Suppressor macrophage treated with lipopolysaccharide for 1 hour (primary cell): ENCODE measurements at regions not wholly inside any gene's neighbourhood (a gene's known extent, or its start where the extent isn't known, plus 50 kb on each side); places are given as distances from the start of the nearest gene placed in this dataset.
"Not testable (repeated sequence)": the region's sequence is repeated elsewhere in the genome, so short reads cannot be mapped to it uniquely, and the experiment has no call there.

Experiments used
- DNase-seq, 3 donors: peaks; one replicate each; pipeline ENCODE4 v3.0.0-alpha.2; 2020 to 2022

DNA sequence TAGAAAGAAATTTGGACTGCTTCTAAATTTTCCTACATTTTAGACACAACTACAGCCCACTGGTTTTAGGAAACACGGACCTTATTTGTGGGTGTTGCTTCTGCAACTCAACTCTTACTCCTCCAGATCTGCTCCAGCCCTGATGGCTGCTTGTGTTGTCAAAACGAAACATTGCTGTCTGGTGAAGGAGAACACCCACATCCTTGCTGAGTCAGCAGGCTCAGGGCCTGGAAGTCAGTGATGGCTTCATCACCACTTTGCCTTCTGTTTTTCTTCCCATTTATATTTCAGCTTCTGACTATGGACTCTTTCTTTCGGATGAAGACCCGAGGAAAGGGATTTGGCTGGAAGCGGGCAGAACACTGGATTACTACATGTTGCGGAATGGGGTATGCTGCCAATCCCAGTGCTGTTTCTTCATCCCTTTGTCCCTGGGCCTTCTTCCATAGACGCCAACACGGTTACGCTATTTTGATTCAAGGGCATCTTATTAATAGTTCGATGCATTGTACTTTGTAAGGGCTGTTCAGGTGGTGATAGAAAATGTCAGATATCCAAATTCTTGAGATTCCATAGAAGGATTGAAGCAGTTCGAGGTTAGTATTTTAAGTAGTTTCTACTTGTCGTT, 392.6 kb upstream of the TPM1 start:
- DNase-seq: peak; percentile 84 to 90 (median 89)

DNA sequence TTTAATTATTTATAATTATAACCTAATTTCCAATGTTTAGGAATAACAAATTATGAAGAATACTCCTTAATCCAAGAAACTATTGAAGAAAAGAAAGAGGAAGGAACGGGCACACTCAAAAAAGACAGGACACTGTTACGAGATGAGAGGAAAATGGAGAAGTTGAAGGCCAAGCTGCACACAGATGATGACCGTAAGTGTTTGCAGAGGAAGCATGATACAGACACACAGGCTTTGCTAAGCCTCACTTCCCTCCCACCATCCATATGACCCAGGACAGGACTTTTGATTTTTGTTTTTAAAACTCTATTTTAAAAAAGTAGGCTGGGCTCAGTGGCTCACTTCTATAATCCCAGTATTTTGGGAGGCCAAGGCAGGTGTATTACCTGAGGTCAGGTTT, 389.4 kb upstream of the TPM1 start:
- DNase-seq: peak; percentile 76 to 86 (median 81)

DNA sequence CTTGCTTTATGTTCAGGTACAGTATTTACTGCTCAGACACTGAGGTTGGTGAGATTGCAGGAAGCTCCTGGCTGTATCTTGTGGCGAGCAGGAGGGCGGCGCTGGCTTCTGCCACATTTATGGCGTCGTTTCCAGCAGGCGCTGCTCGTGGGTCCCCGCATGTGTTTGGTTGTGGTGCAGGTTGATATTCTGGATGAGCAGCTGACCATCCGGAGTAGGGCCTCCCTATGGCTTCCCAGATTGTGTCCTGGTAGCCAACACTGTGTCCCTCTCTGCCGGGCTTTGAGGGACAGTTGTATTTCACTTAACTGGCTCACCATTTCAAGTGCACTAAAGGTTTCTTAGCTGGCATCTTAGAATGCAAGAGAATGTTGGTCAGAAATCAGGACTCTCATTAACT, 386.5 kb upstream of the TPM1 start:
- DNase-seq: no peak

DNA sequence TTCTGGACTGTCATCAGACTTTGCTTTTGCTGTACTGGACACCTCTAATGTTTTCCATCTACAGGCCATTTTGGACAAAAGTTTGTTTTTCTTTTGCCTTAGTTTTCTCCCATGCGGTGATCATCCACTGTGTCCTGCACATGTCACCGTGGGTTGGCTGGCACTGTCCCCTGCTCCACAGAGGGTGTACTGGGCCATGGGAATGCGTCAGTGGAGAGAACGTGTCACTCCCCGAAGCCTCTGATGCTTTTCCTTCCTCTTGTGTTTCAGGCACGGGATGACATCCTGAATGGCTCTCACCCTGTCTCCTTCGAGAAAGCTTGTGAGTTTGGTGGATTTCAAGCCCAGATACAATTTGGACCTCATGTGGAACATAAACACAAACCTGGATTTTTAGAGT, 385.0 kb upstream of the TPM1 start:
- DNase-seq: peak; percentile 29 to 55 (median 40)

DNA sequence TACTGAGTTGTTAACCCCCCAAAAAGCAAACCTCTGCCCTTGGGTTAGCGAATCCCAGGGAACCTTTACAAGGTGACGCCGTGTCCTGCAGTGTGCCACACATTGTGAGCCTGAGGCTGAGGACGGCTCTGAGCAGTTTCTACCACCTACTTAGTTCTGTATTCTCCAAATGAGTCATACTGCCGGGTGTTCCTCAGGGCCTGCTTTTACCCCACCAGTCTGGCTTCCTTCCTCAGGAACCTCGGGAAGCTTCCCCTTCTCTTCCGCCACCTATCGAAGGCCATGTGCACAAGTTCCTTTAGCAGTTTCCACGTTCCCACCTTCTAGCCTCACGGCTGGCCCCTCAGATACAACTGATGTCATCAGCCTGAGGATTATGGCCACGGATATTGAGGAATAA, 384.0 kb upstream of the TPM1 start:
- DNase-seq: peak; percentile 83 to 89 (median 89)

DNA sequence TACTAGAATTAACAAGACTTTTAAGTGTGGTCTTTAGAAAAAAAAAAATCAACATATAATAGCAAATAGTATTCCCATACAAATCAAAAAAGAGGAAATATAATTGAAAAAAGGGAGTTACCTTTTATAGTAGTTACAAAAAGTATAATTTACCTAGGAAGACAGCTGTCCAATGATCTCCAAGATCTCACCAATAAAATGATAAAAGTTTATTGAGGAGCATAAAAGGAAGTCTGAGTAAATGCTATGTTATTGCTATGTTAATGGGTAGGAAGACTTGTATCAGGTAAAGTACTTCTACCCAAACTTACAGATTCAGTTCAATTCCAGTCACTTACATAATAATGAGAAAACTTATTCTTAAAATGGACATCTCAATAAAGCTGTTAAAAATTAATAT, 379.0 kb upstream of the TPM1 start:
- DNase-seq: no peak

DNA sequence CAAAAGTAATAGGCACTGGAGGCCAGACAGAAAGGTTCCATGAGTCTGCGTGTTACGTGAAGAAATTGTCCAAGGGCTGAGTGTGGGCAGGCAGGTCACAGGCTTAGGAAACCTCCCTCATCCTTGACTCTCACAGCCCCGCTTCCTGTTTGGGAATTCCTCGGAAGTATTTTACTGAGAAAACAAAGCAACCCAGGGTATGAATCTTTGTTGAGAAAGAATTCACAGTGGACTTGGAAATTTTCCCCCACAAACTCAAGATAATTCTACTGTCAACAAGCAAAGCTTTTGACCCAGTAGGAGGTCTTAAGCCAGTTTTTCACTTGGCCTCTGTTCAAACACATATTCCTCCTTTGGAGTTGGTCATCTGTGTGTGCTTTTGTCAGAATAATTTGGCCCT, 377.1 kb upstream of the TPM1 start:
- DNase-seq: no peak

DNA sequence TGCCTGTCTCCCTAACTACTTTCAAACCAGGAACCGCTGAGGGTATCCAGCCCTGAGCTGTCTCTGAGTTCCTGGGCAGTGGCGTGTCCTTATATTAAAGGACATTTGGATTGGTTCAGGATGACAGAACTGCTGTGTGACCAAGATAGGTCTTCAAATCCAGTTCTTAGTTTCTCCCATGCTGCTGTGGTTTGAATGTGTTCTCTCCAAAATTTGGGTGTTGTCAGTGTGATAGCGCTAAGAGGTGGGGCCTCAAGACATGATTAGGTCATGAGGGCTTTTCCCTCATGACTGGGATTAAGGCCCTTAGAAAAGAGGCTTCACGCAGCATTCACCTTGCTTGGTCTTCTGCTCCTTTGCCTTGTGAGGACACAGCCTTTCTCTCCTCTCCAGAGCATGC, 376.5 kb upstream of the TPM1 start:
- DNase-seq: no peak

DNA sequence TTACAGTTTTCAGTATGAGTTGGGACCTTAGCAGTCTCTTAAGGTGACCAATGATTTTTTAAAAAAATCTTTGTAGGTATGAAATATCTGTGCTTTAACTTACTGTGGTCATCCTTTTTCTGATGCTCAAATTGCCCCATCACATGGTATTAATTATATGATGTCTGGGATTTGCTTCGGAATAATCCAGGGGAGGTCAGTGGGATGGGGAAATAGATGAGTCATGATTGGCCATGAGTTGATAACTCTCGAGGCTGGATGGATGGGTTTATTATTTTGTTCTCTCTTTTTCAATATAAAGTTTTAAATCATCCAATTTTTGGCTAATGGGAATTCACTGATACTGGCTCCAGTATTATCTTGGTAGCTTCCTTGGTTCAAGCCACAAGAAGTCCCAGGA, 370.3 kb upstream of the TPM1 start:
- DNase-seq: no peak

DNA sequence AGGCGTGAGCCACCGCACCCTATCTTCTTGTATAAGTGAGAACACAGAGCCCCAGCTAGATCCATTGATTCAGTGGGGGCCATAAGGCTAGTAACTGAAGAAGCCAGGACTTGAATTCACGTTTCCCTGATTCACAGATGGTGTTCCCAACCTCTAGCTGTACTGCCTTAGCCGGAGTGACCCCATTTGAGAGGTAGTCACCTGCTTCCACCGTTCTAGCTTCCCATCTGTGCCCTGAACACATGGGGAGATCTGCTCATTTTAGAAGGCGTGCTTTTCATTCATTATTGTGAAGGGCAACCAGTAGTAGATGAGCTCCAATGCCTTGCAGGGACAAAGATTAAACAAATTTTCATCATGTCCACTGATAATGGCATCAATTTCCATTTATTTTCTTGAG, 365.7 kb upstream of the TPM1 start:
- DNase-seq: no peak

DNA sequence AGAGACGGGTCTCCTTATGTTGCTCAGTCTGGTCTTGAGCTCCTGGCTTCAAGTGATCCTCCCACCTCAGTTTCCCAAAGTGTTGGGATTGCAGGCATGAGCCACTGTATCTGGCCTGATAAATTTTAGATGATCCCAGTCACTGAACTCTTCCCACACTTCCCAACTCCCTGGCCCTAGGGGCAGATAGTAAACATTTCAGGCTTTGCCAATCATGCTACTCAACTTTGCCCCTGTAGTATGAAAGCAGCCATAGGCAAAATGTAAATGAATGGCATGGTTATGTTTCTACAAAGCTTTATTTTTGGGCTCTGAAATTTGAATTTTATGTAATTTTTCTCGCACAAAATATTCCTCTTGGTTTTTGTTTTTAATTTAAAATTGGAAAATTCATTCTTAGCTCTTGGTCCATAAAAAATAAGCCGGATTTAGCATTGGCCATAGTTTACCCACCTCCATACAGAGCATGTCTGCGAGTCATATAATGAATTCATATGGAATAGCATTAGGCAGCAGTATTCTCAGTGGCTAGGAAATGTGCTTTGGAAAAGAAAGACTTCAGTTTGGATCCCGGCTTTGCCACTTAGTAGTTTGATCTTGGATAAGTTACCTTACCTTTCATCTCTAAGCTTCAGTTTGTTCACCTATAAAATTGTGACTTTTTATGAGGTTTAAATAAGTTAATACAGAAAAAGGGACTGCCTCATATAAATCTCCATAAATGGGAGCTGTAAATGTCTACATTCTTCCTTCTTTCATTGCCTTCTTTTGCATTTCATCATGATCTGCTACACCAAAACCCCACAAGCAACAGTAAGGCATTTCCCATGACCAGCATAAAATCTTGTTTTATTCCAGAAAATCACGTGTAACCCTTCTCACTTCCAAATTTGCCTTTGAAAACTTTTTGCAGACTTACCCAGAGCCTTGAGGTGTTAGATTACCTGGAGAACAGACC, 360.3 kb upstream of the TPM1 start:
- DNase-seq: no peak

DNA sequence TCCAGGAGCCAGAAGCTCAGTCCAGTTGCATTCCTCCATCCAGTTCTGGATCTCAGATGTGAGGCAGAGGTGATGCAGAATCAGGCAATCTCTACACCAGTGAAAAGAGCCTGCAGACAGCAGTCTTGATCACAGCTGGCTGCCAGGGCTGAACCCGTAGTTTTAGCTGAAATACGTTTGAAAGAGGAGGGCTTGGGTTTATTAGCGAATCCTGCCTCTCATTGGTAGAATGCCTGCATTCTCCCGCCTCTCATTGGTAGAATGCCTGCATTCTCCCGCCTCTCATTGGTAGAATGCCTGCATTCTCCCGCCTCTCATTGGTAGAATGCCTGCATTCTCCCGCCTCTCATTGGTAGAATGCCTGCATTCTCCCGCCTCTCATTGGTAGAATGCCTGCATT, 359.4 kb upstream of the TPM1 start:
- not testable (repeated sequence) for DNase-seq

DNA sequence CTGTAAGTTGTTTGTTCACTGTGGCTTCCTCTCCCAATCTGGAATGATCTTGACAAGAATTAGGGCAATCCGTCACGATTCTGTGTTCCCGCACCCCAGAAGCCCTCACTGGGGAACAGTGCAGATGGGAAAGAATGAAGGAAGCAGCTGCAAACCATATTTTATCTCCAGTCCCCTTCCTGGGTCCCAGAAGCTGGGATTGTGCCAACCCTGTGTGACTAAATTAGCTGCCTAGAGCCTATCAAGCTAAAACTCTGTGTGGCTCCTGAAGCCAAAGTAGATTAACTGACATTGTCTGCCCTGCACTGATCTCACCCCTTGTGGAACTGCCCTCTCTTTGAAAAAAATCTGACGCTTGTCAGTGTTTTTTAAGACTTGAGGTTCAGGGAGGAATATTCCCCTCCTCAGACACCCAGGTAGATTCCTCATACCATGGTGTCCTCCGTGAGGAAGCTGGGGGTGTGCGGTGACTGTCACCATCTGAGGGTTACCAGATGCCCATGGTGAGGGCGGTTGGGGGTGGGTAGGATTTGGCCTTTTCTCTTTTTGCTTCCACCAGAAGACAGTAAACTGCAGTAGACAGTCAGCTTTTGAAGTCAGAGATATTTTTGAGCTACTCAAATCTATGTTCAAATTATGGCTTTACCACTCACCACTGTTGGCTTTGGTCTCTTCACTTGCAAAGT, 358.3 kb upstream of the TPM1 start:
- no peak for DNase-seq

DNA sequence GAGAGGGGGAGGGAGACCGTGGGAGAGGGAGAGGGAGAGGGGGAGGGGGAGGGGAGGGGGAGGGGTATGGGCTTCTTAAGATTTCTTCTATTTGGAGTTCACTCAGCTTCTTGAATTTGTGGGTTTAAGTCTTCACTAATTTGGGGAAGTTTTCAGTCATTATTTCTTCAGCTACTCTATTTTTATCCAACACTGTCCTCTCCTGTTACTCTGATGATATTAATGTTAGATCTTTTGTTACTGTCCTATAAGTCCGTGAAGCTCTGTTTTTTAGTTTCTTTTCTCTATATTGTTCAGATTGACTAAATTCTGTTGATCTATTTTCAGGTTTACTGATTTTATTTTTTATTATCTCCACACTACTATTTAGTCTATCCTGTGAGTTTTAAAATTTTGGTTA, 351.5 kb upstream of the TPM1 start:
- peak; percentile 7 to 52 (median 49) for DNase-seq

DNA sequence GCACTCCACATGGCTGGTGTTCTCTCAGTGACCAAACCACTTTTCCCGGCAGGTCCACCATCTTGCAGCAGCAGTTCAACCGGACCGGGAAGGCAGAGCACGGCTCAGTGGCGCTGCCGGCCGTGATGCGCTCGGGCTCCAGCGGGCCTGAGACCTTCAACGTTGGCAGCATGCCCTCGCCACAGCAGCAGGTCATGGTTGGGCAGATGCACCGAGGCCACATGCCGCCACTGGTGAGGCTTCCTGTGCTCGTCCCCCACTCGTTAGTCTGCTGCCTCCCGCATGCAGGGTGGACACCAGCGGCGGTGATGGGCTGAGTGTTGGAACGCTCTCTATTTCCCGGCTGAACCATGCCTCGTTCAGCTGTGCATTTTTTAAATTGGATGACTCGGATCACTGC, 344.9 kb upstream of the TPM1 start:
- DNase-seq: no peak

DNA sequence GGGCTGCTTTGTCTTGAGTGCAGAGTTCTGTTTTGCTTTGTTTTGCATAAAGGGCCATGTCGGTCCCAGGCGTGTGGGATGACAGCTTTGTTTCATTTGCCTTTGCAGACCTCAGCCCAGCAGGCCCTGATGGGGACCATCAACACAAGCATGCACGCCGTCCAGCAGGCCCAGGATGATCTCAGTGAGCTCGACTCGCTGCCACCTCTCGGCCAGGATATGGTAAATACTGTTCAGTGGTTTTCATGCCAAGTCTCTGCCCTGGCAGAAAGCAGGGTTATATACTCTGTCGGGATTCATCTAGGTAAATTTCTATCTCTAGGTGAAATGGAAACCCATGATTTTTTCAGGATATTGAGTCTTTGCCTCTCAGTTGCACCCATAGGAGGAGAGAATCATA, 343.9 kb upstream of the TPM1 start:
- no peak for DNase-seq

DNA sequence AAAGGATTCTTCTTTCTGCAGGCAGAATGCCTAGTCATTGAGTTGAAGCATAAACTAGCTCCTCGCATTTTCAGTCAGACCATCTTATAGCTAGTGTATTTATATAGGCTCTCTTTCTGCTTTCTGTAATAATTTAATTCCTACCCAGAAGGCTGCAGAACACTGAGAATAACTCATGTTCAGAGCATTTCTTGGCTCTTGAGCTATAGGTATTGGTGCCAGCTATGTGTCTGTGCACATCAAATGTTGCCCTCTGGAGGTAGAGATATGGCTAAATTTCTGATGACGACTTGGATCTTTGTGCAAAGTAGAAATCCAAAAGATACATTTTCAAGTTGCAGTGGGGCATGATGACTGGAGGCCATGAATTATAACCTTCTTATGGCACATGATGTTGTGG, 336.2 kb upstream of the TPM1 start:
- DNase-seq: no peak

DNA sequence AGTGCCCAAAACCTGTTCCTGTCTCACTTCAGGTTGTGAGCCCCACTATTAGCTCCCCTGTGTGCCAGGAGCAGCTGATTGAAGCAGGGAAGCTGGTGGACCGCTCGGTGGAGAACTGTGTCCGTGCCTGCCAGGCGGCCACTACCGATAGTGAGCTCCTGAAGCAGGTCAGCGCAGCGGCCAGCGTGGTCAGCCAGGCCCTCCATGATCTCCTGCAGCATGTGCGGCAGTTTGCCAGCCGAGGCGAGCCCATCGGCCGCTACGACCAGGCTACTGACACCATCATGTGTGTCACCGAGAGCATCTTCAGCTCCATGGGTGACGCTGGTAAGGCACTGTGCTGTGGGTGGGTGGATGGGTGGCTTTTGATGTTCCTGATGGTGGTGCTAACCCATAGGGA, 334.1 kb upstream of the TPM1 start:
- no peak for DNase-seq

DNA sequence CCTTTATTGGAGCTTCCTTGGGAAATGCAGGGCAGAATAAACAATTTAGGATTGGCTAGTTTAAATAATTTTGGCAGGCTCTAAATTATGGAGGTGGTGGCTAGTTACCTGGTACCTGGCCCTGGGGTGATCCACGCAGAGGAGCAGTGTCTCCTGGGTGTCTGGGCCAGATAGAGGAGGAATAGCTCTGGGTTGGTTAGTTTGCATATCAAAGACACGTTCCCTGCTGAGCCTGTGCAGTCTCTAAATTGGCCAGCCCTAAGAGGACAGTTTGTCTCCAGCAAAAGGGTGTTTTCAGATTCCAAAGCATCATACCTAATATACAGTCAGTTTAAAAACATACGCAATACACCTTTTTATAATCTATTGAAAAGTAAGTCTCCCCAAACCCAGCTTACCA, 333.3 kb upstream of the TPM1 start:
- no peak for DNase-seq

DNA sequence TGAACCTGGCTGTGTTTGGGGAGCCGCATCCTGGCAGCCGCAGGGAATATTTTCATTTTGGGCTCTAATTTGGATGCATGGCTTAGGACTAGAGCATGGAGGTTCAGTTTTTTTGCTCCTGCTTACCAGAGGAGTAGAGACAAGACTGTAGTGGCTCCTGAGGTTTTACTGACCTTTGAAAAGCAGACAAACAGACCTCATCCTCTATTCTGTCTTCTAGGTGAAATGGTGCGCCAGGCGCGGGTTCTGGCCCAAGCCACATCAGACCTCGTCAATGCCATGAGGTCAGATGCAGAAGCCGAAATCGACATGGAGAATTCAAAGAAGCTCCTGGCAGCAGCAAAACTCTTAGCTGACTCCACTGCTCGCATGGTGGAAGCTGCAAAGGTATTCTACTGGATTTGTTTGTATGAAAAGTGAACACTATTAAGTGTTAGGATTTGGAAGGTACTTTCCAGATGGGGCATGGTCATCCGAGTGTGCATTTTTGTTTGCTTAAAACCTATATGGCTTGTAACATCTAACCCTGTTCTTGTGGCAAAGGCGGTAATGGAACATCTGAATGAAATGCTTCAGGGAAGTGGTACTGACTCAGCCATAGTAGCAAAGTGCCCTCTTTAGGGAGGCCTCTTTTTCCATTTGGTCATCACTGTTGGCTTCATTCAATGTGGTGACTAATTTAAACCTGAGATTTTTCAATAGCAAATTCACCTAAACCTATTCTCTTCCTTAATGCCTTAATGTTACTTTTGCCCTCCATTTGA, 330.7 kb upstream of the TPM1 start:
- no peak for DNase-seq

DNA sequence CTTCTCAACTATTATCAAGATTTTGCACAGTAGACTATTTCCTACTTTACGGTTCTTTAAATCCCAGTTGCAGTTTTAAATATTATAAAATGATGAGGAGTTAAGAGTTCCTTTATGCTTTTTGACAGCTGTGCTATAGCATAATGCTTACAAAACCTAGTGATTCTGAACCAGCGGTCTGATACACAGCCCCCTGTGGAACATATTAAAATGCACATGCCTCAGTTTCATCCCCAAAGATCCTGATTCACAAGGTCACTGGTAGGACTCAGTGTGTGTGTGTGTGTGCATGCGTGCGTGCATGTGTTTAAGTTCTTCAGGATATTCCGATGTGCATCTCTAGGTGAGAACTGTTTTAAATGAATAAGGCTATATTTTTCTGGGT, 330.1 kb upstream of the TPM1 start:
- DNase-seq: no peak

DNA sequence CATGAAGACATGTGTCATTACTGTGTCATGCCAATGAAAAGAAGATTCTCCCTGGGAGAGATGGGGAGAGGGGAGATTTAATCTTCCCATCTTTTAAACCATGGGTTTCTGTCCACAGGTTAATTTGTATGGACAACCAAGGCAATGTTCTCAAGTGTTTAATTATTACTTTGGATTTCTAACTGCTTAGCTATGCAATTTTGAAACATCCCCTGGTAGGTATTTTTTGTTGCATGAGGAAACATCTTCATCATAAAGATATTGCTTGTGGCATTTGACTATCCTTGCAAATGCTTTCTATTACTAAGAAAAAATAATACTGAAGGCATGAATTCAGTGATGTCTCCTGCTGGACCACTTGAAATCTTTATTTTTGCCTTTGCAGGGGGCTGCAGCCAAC, 326.6 kb upstream of the TPM1 start:
- DNase-seq: no peak

DNA sequence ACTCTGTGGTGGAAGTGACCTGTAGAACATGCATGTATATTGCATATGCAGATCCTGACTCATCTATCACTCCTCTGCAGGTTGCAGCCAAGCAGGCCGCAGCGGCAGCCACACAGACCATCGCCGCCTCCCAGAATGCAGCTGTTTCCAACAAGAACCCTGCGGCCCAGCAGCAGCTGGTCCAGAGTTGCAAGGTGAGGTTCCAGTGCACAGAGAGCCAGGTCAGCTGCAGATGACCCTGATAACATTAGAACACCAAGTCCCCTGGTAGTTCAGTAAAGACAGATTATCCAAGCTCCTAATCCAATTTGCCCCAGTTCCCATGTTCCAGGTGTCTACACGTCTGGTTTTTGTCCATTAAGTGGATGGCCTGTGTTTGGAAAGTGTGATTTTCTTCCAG, 325.1 kb upstream of the TPM1 start:
- no peak for DNase-seq
